T-cell (primary cell): ENCODE measurements at regions not wholly inside any gene's neighbourhood (a gene's known extent, or its start where the extent isn't known, plus 50 kb on each side); places are given as distances from the start of the nearest gene placed in this dataset.

Experiments
- ATAC-seq, 4 experiments: fragments of 200-7000 bp in 3 of 4; fragments of 150-1000 bp in 1 of 4; cut with Tn5 transposase; replicated peaks in 1 of 4; 1 replicate in 3 of 4; 2 replicates in 1 of 4; pipeline ENCODE4 v1.10.0; 2021; ENCODE audit warnings: moderate library complexity in 3 of 4, mild to moderate bottlenecking in 2 of 4, moderate number of reproducible peaks in 1 of 4
- CTCF ChIA-PET, 2 donors: fragments of 300-600 bp; sonication (Branson Sonifier 250); formaldehyde crosslinking; loops; one replicate each; lab custom pipeline; 2022; ENCODE audit warnings: antibody characterized with exemption in 2 of 2; lab: Charles Lee
- POLR2A ChIA-PET, 2 donors: fragments of 300-600 bp; sonication (Branson Sonifier 250); formaldehyde crosslinking; loops; one replicate each; lab custom pipeline; 2022; ENCODE audit warnings: antibody characterized with exemption in 2 of 2; lab: Charles Lee
- DNase-seq, 35 experiments: peaks; one replicate each; pipeline versions ENCODE4 v3.0.0 to v3.0.0-alpha.2; 2013 to 2023
- H3K27ac ChIP-seq: one replicate; pipeline ENCODE4 v1.5.1; 2013; ENCODE audit warnings: low read length
- H3K27me3 ChIP-seq, 2 experiments: replicated peaks in 1 of 2; 1 replicate in 1 of 2; 2 replicates in 1 of 2; pipeline versions ENCODE4 v1.6.1 to v1.7.0; 2013; ENCODE audit warnings: low read length in 1 of 2, mixed read lengths in 1 of 2; ENCODE audit not compliant: control insufficient read depth in 2 of 2, insufficient read depth in 2 of 2; ENCODE audit errors: extremely low read depth in 1 of 2
- H3K36me3 ChIP-seq, 2 donors: 1 replicate in 1 of 2; 2 replicates in 1 of 2; pipeline versions ENCODE4 v1.6.1 to v1.7.0; 2013; ENCODE audit warnings: low read length in 1 of 2; ENCODE audit not compliant: control insufficient read depth in 2 of 2, insufficient read depth in 1 of 2; ENCODE audit errors: extremely low read depth in 1 of 2
- H3K4me1 ChIP-seq, 2 experiments: 1 replicate in 1 of 2; 2 replicates in 1 of 2; pipeline versions ENCODE4 v1.6.1 to v1.7.0; 2013; ENCODE audit warnings: low read length in 2 of 2, mixed read lengths in 1 of 2; ENCODE audit not compliant: insufficient read depth in 2 of 2, control insufficient read depth in 1 of 2; ENCODE audit errors: extremely low read depth in 1 of 2
- H3K4me3 ChIP-seq, 2 donors: 1 replicate in 1 of 2; 2 replicates in 1 of 2; pipeline versions ENCODE4 v1.5.1 to v1.7.0; 2013; ENCODE audit warnings: mild to moderate bottlenecking in 2 of 2, low read length in 1 of 2, moderate library complexity in 1 of 2; ENCODE audit not compliant: control insufficient read depth in 1 of 2; ENCODE audit errors: extremely low read depth in 1 of 2
- H3K9me3 ChIP-seq: 2 replicates; pipeline ENCODE4 v1.7.0; 2013
- H3K27ac Mint-ChIP-seq, 2 donors: one replicate each; pipeline ENCODE4 v1.8.0; 2020 to 2021; ENCODE audit warnings: mild to moderate bottlenecking in 2 of 2, mixed read lengths in 2 of 2
- H3K27me3 Mint-ChIP-seq, 2 donors: one replicate each; pipeline ENCODE4 v1.8.0; 2021 to 2022; ENCODE audit warnings: mixed read lengths in 2 of 2
- H3K36me3 Mint-ChIP-seq: one replicate; pipeline ENCODE4 v1.8.0; 2021; ENCODE audit warnings: mixed read lengths
- H3K4me1 Mint-ChIP-seq, 3 donors: one replicate each; pipeline ENCODE4 v1.8.0; 2020 to 2022; ENCODE audit warnings: mixed read lengths in 3 of 3, mild to moderate bottlenecking in 1 of 3
- H3K4me3 Mint-ChIP-seq, 3 donors: one replicate each; pipeline ENCODE4 v1.8.0; 2020 to 2022; ENCODE audit warnings: mild to moderate bottlenecking in 3 of 3, mixed read lengths in 3 of 3, moderate library complexity in 3 of 3
- H3K9me3 Mint-ChIP-seq, 3 donors: one replicate each; pipeline ENCODE4 v1.8.0; 2020 to 2022; ENCODE audit warnings: mixed read lengths in 3 of 3
- WGBS: methylation state at CpG from one replicate; pipeline ENCODE4 v1.1.5; 2013; ENCODE audit warnings: missing lambda C conversion rate; ENCODE audit not compliant: insufficient coverage; 5-methylcytosine and 5-hydroxymethylcytosine counted together

DNA sequence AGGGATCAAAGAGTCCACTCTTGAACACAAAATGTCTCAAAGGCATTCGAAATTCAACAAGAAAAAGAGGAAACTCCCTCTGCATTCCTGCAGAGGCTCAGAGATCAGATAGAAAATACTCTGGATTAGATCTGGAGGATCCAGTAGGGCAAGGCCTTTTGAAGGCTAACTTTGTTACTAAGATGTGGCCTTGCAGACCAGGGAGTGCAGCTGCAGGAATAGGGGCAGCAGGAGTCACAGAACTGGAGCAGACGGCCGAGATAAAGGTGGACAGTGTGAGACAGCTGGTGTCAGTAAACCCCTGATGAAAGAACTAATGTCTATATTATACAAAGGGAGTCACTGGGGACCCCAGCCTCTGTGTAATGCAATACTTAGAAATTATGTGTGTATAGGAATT lies 84.5 kb upstream of the PLSCR4 start:
- no peak overlapping the region for H3K27ac ChIP-seq
- DNase-seq (no peak), ATAC-seq (no peak)
- H3K27me3 ChIP-seq: peaks cover 0 to 2% of the 10 kb centered on the region in 2 experiments
- peaks cover 0 to 1% of the 10 kb centered on the region in 2 donors for H3K27me3 Mint-ChIP-seq
- ChIA-PET CTCF (no interaction called here), POLR2A (no interaction called here)
- no peak overlapping the region for H3K4me3 ChIP-seq
- no peaks in the 10 kb centered on the region for H3K9me3 Mint-ChIP-seq
- H3K36me3 ChIP-seq: no peaks in the 10 kb centered on the region
- no peaks in the 10 kb centered on the region for H3K36me3 Mint-ChIP-seq
- WGBS: no CpG with 5 or more reads among the region's 3 CpGs
- H3K27ac Mint-ChIP-seq: no peak overlapping the region
- no peaks in the 10 kb centered on the region for H3K4me1 Mint-ChIP-seq
- H3K4me1 ChIP-seq: no peaks in the 10 kb centered on the region
- H3K4me3 Mint-ChIP-seq: no peak overlapping the region
- H3K9me3 ChIP-seq: no peaks in the 10 kb centered on the region

DNA sequence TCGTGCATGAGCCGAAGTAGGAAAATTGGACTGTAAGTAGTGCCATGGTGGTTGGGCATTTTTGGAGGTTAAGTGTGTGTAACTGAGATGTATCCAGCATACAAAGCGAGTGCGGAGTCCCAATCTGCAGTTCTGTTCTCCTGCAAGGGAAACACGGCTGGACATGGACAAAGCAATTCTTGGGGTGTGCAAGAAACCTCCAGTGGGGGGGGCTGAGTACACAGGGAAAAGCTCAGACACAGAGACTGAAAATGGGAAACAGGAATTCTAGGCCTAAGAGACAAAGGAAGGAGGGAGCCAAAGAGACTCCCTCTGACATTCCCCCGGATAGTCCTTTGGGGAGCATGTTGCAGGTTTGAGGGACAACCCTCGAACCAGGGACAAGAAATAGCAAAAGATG lies 83.2 kb upstream of the PLSCR4 start:
- Histone ChIP-seq H3K36me3 (no peaks in the 10 kb centered on the region), H3K4me1 (no peaks in the 10 kb centered on the region), H3K4me3 (no peak overlapping the region), H3K9me3 (no peaks in the 10 kb centered on the region), H3K27ac (no peak overlapping the region), H3K27me3 (peaks cover 0 to 2% of the 10 kb centered on the region in 2 experiments)
- Mint-ChIP-seq H3K4me1 (no peaks in the 10 kb centered on the region), H3K36me3 (no peaks in the 10 kb centered on the region), H3K9me3 (no peaks in the 10 kb centered on the region), H3K4me3 (no peak overlapping the region), H3K27ac (no peak overlapping the region), H3K27me3 (peaks cover 2 to 3% of the 10 kb centered on the region in 2 donors)
- CTCF ChIA-PET: no interaction called here
- DNase-seq (no peak), ATAC-seq (no peak)
- WGBS: 90% methylated on average over 4 of the region's 7 CpGs
- POLR2A ChIA-PET: no interaction called here

DNA sequence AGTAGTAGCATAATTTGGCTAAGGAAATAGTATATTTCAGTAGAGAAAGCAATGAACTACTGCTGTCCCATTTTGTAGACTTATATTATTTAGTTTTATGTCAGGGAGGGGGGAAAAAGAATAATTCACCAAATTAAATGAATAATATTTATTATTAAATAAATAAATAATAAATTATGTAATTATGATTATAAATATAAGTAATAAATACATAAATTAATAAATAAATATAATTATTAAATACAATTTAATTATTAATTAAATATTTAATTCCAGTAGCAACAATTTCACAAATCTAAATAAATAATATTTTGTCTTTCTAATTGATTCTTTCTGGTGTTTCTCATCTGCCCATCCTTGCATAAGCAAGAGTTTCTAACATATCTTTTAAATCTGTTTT lies 81.1 kb upstream of the PLSCR4 start:
- Mint-ChIP-seq H3K4me3 (no peak overlapping the region), H3K27me3 (peaks cover 2 to 3% of the 10 kb centered on the region in 2 donors), H3K36me3 (no peaks in the 10 kb centered on the region), H3K4me1 (no peaks in the 10 kb centered on the region), H3K27ac (no peak overlapping the region), H3K9me3 (no peaks in the 10 kb centered on the region)
- no peak overlapping the region for H3K27ac ChIP-seq
- DNase-seq (no peak), ATAC-seq (no peak)
- no peaks in the 10 kb centered on the region for H3K36me3 ChIP-seq
- no peak overlapping the region for H3K4me3 ChIP-seq
- POLR2A ChIA-PET: no interaction called here
- CTCF ChIA-PET: no interaction called here
- no peaks in the 10 kb centered on the region for H3K9me3 ChIP-seq
- peaks cover 0 to 2% of the 10 kb centered on the region in 2 experiments for H3K27me3 ChIP-seq
- H3K4me1 ChIP-seq: no peaks in the 10 kb centered on the region

DNA sequence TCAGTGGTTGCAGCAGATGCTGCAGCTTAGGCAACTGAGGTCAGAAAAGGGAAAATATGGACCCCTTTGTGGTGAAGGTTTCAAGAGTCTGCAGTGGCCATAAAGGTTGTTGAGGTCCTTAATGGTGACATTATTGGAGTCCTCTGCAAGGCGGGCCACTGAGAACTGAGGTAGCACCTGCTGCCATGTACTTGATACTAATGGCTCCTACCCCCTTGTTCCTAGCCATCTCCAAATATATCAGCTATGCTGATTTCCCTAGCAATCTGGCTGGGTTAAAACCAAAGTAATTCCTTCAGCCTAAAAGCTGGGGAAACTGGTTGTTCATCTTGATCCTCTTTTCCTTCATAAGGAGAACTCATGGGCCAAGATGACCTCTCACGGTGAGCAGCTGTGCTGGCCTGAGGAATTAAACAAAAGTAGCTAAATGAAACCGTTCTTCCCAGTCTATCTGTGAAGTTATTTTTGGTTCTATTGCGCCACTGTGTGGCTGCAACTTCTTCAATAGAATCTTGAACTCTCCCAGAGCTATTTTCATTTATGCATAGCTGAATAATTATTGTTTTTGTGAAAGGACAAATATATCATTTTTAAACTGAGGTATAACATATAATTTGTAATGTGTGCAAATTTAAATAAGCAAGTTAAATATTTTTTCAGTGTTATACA lies 76.1 kb upstream of the PLSCR4 start:
- H3K27me3 ChIP-seq: no peaks in the 10 kb centered on the region
- no peak for DNase-seq
- Mint-ChIP-seq H3K4me1 (no peaks in the 10 kb centered on the region), H3K4me3 (no peak overlapping the region), H3K36me3 (no peaks in the 10 kb centered on the region), H3K9me3 (peaks cover 0 to 2% (median 0%) of the 10 kb centered on the region in 3 donors), H3K27ac (no peak overlapping the region), H3K27me3 (peaks cover 2 to 4% of the 10 kb centered on the region in 2 donors)
- H3K4me1 ChIP-seq: no peaks in the 10 kb centered on the region
- ChIA-PET CTCF (interaction anchor here in 1 of 2 donors (0.6 to 0.9 kb wide), 2 partner anchors 137 to 1521 kb away, joined by 3 read pairs; no protein-coding TSS in a partner anchor), POLR2A (no interaction called here)
- ATAC-seq: no peak
- no peak overlapping the region for H3K4me3 ChIP-seq
- H3K27ac ChIP-seq: no peak overlapping the region
- no peaks in the 10 kb centered on the region for H3K36me3 ChIP-seq
- no peaks in the 10 kb centered on the region for H3K9me3 ChIP-seq
- WGBS: no CpG with 5 or more reads among the region's 4 CpGs

DNA sequence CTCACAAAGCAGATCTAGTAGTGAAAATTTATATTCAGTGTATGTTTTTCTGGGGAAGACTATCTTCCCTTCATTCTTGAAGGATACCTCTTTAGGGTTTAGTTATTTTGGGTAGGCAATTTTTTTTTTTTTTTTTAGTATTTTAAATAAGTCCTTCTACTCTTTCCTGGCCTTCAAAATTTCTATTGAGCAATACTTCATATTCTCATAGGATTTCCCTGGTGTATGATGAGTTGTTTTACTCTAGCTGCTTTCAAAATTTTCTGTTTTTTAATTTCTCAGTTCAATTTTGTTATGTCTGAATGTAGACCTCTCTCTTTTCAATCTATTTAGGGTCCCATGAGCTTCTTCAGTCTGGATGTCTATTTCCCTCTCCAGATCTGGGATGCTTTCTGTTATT lies 74.3 kb upstream of the PLSCR4 start:
- H3K36me3 ChIP-seq: no peaks in the 10 kb centered on the region
- H3K27me3 ChIP-seq: no peaks in the 10 kb centered on the region
- POLR2A ChIA-PET: no interaction called here
- Mint-ChIP-seq H3K4me1 (no peaks in the 10 kb centered on the region), H3K4me3 (no peak overlapping the region), H3K27ac (no peak overlapping the region), H3K27me3 (peaks cover 0 to 6% of the 10 kb centered on the region in 2 donors), H3K9me3 (peaks cover 0 to 4% (median 0%) of the 10 kb centered on the region in 3 donors), H3K36me3 (no peaks in the 10 kb centered on the region)
- CTCF ChIA-PET: no interaction called here
- H3K4me1 ChIP-seq: no peaks in the 10 kb centered on the region
- no peaks in the 10 kb centered on the region for H3K9me3 ChIP-seq
- DNase-seq: no peak
- no peak overlapping the region for H3K4me3 ChIP-seq
- no peak for ATAC-seq
- H3K27ac ChIP-seq: no peak overlapping the region

DNA sequence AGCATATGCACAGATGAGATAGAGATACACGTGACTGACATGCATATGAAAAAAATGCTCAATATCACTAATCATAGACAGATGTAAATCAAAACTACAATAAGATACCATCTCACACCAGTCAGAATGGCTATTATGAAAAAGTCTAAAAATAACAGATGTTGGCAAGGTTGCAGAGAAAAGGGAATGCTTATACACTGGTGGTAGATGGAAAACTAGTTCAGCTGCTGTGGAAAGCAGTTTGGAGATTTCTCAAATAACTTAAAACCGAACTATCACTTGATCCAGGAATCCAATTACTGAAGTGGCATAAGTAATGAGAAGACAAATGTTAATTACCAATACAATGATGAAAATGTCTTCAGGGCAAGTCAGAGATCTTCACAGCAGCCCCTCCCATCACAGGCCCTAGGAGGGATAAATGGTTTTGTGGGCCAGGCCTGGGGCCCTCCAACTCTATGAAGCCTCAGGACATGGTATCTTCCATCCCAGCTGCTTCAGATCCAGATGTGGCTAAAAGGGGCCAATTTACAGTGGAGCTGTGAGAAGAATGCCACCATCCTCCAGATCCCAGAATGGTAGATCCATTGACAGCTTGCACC lies 71.4 kb upstream of the PLSCR4 start:
- H3K4me1 Mint-ChIP-seq: no peaks in the 10 kb centered on the region
- H3K9me3 Mint-ChIP-seq: peaks cover 0 to 4% (median 0%) of the 10 kb centered on the region in 3 donors

More for the DNA sequence above, 71.4 kb upstream of the PLSCR4 start:
- Histone ChIP-seq H3K36me3 (no peaks in the 10 kb centered on the region), H3K27me3 (no peaks in the 10 kb centered on the region), H3K4me3 (no peak overlapping the region), H3K4me1 (no peaks in the 10 kb centered on the region), H3K9me3 (no peaks in the 10 kb centered on the region), H3K27ac (no peak overlapping the region)
- ATAC-seq (no peak), DNase-seq (no peak)
- POLR2A ChIA-PET: no interaction called here
- no peak overlapping the region for H3K4me3 Mint-ChIP-seq
- H3K36me3 Mint-ChIP-seq: no peaks in the 10 kb centered on the region
- CTCF ChIA-PET: no interaction called here
- H3K27ac Mint-ChIP-seq: no peak overlapping the region
- peaks cover 0 to 7% of the 10 kb centered on the region in 2 donors for H3K27me3 Mint-ChIP-seq
- WGBS: no CpG with 5 or more reads among the region's 2 CpGs
